K562 (cell line): ENCODE measurements at regions not wholly inside any gene's neighbourhood (a gene's known extent, or its start where the extent isn't known, plus 50 kb on each side); places are given as distances from the start of the nearest gene placed in this dataset.

Experiments
- ATAC-seq: fragments of 200-7000 bp; cut with Tn5 transposase; 3 replicates; pipeline ENCODE4 v1.9.1; 2020; ENCODE audit warnings: moderate library complexity
- BruUV-seq: library from RNA; stranded (reverse); fragments of 400-500 nt; replicated peaks from 2 replicates; lab custom pipeline; 2021; lab: Mats Ljungman, UMichigan
- CTCF ChIA-PET: fragments of 300-600 bp; formaldehyde crosslinking; extraction: SDS; loops from one replicate; lab custom pipeline; 2021; ENCODE audit warnings: low intra/inter-chr PET ratio; lab: Yijun Ruan, JAX
- POLR2A ChIA-PET: fragments of 300-600, 350-650 bp; sonication (Branson Sonifier 250); formaldehyde crosslinking; extraction: SDS; loops from one replicate; lab custom pipeline; 2021; ENCODE audit warnings: antibody characterized with exemption, inconsistent platforms; lab: Yijun Ruan, JAX
- DNase-seq, 4 experiments: peaks; one replicate each; pipeline versions ENCODE4 v3.0.0 to v3.0.0-alpha.2; 2011 to 2018; ENCODE audit warnings: low spot score in 3 of 4, mixed read lengths in 3 of 4; ENCODE audit errors: extremely low read depth in 1 of 4
- FAIRE-seq: peaks from 2 replicates; lab custom pipeline; 2011; peaks lifted over from hg19 to GRCh38; lab: Jason Lieb, UNC
- H2AFZ ChIP-seq: 2 replicates; pipeline ENCODE4 v1.6.0; 2011; ENCODE audit warnings: low read depth, low read length, control low read depth, inconsistent platforms
- H3K27ac ChIP-seq: fragments of 200-600 bp; 3 replicates; pipeline ENCODE4 v1.8.0; 2011; ENCODE audit warnings: low read depth, mild to moderate bottlenecking, control low read depth, inconsistent platforms, low read length, moderate library complexity, mixed read lengths; ENCODE audit errors: extremely low read depth
- H3K27me3 ChIP-seq, 2 experiments: fragments of 300-600 bp in 1 of 2; 2 replicates in 1 of 2; 3 replicates in 1 of 2; pipeline versions ENCODE4 v1.6.0 to v1.8.0; 2011; ENCODE audit warnings: inconsistent platforms in 2 of 2, low read length in 2 of 2, mild to moderate bottlenecking in 1 of 2, mixed read lengths in 1 of 2, moderate library complexity in 1 of 2; ENCODE audit not compliant: control insufficient read depth in 2 of 2, insufficient read depth in 2 of 2
- H3K36me3 ChIP-seq: fragments of 300-600 bp; 3 replicates; pipeline ENCODE4 v1.8.0; 2011; ENCODE audit warnings: mild to moderate bottlenecking, low read length, inconsistent platforms; ENCODE audit not compliant: control insufficient read depth, insufficient read depth
- H3K4me1 ChIP-seq, 2 experiments: fragments of 200-600 bp in 1 of 2; replicated peaks in 1 of 2; 2 replicates in 1 of 2; 3 replicates in 1 of 2; pipeline versions ENCODE4 v1.5.1 to v1.8.0; 2011; ENCODE audit warnings: inconsistent platforms in 2 of 2, low read length in 2 of 2, mild to moderate bottlenecking in 1 of 2, mixed read lengths in 1 of 2, moderate library complexity in 1 of 2; ENCODE audit not compliant: control insufficient read depth in 2 of 2, insufficient read depth in 2 of 2
- H3K4me2 ChIP-seq: 2 replicates; pipeline ENCODE4 v1.6.1; 2011; ENCODE audit warnings: low read length, control low read depth, inconsistent platforms, mixed read lengths; ENCODE audit not compliant: insufficient read depth
- H3K4me3 ChIP-seq: fragments of 200-600 bp; sonication (generic), shearing (Covaris generic); 2 replicates; pipeline ENCODE4 v1.5.1; 2016; ENCODE audit warnings: control low read depth, inconsistent platforms
- H3K79me2 ChIP-seq: fragments of 200-600 bp; 3 replicates; pipeline ENCODE4 v1.8.0; 2011; ENCODE audit warnings: low read length, inconsistent platforms; ENCODE audit not compliant: control insufficient read depth, insufficient read depth
- H3K9ac ChIP-seq, 2 experiments: 2 replicates each; pipeline versions ENCODE4 v1.6.0 to v1.6.1; 2011; ENCODE audit warnings: low read depth in 2 of 2, low read length in 2 of 2, control low read depth in 1 of 2, inconsistent platforms in 1 of 2, mild to moderate bottlenecking in 1 of 2, mixed read lengths in 1 of 2; ENCODE audit not compliant: insufficient read depth in 1 of 2
- H3K9me1 ChIP-seq: one replicate; pipeline ENCODE4 v1.6.0; 2011; ENCODE audit warnings: inconsistent platforms, mild to moderate bottlenecking, low read length, moderate library complexity; ENCODE audit not compliant: control insufficient read depth, insufficient read depth
- H3K9me3 ChIP-seq: replicated peaks from 2 replicates; pipeline ENCODE4 v1.5.1; 2011; ENCODE audit warnings: low read depth, low read length, inconsistent platforms; ENCODE audit not compliant: control insufficient read depth, insufficient read depth
- H4K20me1 ChIP-seq: replicated peaks from 2 replicates; pipeline ENCODE4 v1.6.1; 2011; ENCODE audit warnings: low read length, inconsistent platforms, mixed read lengths; ENCODE audit not compliant: control insufficient read depth, insufficient read depth
- FOXJ3 ChIP-seq: sonication (generic); formaldehyde crosslinking; IDR thresholded peaks from 2 replicates; pipeline ENCODE4 v1.4.0; 2020; ENCODE audit warnings: mild to moderate bottlenecking, missing genetic modification reagents
- JUN ChIP-seq, 2 experiments: sonication (generic) in 1 of 2; formaldehyde crosslinking in 1 of 2; IDR thresholded peaks; 2 replicates each; pipeline versions ENCODE4 v1.6.1 to v1.8.0; 2012 to 2022; ENCODE audit warnings: borderline replicate concordance in 2 of 2, mild to moderate bottlenecking in 2 of 2, improper control_type of control experiment in 1 of 2, low read depth in 1 of 2, low read length in 1 of 2, missing genetic modification reagents in 1 of 2
- MTF1 ChIP-seq: fragments of 250-450 bp; sonication (Bioruptor Pico); IDR thresholded peaks from 2 replicates; pipeline ENCODE4 v1.9.0; 2021; ENCODE audit warnings: moderate library complexity, mild to moderate bottlenecking, inconsistent platforms, borderline replicate concordance
- SAFB2 ChIP-seq: fragments of 200-400 bp; formaldehyde crosslinking; IDR thresholded peaks from 2 replicates; pipeline ENCODE4 v1.6.1; 2018; ENCODE audit warnings: borderline replicate concordance, low read length, low read depth, moderate library complexity; ENCODE audit not compliant: severe bottlenecking
- SIN3A ChIP-seq, 2 experiments: fragments of 150-350 bp in 1 of 2; IDR thresholded peaks; 2 replicates each; pipeline ENCODE4 v1.6.1; 2011 to 2016; ENCODE audit warnings: borderline replicate concordance in 2 of 2, low read depth in 2 of 2, low read length in 2 of 2, mild to moderate bottlenecking in 2 of 2, moderate library complexity in 2 of 2; ENCODE audit not compliant: control insufficient read depth in 1 of 2
- SMAD4 ChIP-seq: fragments of 250-450 bp; sonication (Bioruptor Pico); conservative IDR thresholded peaks from 2 replicates; pipeline ENCODE4 v1.8.0; 2021; ENCODE audit warnings: inconsistent platforms, mild to moderate bottlenecking, moderate library complexity
- TCF3 ChIP-seq: sonication (generic); formaldehyde crosslinking; IDR thresholded peaks from 2 replicates; pipeline ENCODE4 v1.4.0; 2020; ENCODE audit warnings: mild to moderate bottlenecking, missing genetic modification reagents
- ZNF24 ChIP-seq: fragments of 450-650 bp; IDR thresholded peaks from 2 replicates; pipeline ENCODE4 v1.6.1; 2016
- ZNF830 ChIP-seq: fragments of 250-450 bp; sonication (Bioruptor Pico); IDR thresholded peaks from 2 replicates; pipeline ENCODE4 v1.5.0; 2021; ENCODE audit warnings: mild to moderate bottlenecking
- WGBS: fragments of 100-300 bp; shearing (Covaris generic); methylation state at CpG from one replicate; pipeline ENCODE4 v1.1.6; 2016; ENCODE audit warnings: low coverage, mixed read lengths; ENCODE audit not compliant: insufficient coverage; ENCODE audit errors: missing lambda C conversion rate; 5-methylcytosine and 5-hydroxymethylcytosine counted together
- in situ Hi-C: fragments of 300-500 bp; cut with MboI; formaldehyde crosslinking; loops from 4 replicates; pipeline ENCODE4 v1.15.0; 2018; ENCODE audit warnings: inconsistent platforms, mixed read lengths
- intact Hi-C: fragments of 100-400 bp; cut with micrococcal nuclease; formaldehyde crosslinking; loops from 2 replicates; pipeline ENCODE4 v1.14.2; 2022
- TF ChIP-seq, protein P1 (sequence below): fragments of 450-650 bp; IDR thresholded peaks from 2 replicates; pipeline ENCODE4 v1.6.1; 2016
- TF ChIP-seq, protein P2 (sequence below): fragments of 250-450 bp; sonication (Bioruptor Pico); IDR thresholded peaks from 2 replicates; pipeline ENCODE4 v1.4.0; 2020; ENCODE audit warnings: mild to moderate bottlenecking, moderate library complexity, borderline replicate concordance
- TF ChIP-seq, protein P3 (sequence below): fragments of 250-450 bp; sonication (Bioruptor Pico); IDR thresholded peaks from 2 replicates; pipeline ENCODE4 v1.5.0; 2021

DNA sequence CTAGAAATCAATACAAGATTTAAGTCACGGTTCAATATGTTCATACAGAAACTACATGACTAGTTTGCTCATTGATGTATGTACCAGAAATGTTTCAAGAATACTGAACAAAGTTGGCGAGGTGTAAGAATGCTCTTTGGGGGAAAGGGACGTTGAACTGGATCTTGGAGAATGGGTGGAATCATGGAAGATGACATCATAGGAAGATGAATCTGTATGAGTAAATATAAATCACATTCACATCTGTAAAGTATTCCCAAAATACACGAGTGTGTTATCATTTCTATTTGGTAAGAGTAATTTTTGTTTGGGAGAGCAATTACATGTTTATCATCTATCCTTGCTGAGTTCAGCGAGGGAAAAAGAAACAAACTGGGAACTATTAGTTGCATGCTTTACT is 162.2 kb upstream of the TMTC1 start:
- 0% methylated on average over 5 of the region's 5 CpGs for WGBS
- no peak for FAIRE-seq
- intact Hi-C loops: no loop called here

More for the DNA sequence above, 162.2 kb upstream of the TMTC1 start:
- BruUV-seq: no TSS peak
- Histone ChIP-seq H3K9me3 (no peaks in the 10 kb centered on the region), H3K79me2 (no peaks in the 10 kb centered on the region), H3K27ac (no peak overlapping the region), H3K9ac (no peak overlapping the region), H2AFZ (no peak overlapping the region), H3K4me3 (no peak overlapping the region), H3K9me1 (no peaks in the 10 kb centered on the region), H3K27me3 (no peaks in the 10 kb centered on the region), H4K20me1 (no peaks in the 10 kb centered on the region), H3K4me2 (no peak overlapping the region), H3K4me1 (no peaks in the 10 kb centered on the region), H3K36me3 (no peaks in the 10 kb centered on the region)
- ATAC-seq (no peak), DNase-seq (no peak)
- ChIA-PET CTCF (no interaction called here), POLR2A (no interaction called here)
- in situ Hi-C loops: no loop called here
- no peak for TF ChIP-seq SAFB2
- no peak for TF ChIP-seq FOXJ3
- TF ChIP-seq, protein P1, sequence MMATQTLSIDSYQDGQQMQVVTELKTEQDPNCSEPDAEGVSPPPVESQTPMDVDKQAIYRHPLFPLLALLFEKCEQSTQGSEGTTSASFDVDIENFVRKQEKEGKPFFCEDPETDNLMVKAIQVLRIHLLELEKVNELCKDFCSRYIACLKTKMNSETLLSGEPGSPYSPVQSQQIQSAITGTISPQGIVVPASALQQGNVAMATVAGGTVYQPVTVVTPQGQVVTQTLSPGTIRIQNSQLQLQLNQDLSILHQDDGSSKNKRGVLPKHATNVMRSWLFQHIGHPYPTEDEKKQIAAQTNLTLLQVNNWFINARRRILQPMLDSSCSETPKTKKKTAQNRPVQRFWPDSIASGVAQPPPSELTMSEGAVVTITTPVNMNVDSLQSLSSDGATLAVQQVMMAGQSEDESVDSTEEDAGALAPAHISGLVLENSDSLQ: no peak
- TF ChIP-seq TCF3 (CRISPR knock-in tag): no peak
- no peak for TF ChIP-seq SIN3A (IDR thresholded peaks at IDR 0.05; ENCODE audit: borderline replicate concordance in 2 of 2, control insufficient read depth in 1 of 2, low read depth in 2 of 2, low read length in 2 of 2)
- TF ChIP-seq ZNF830 (CRISPR knock-in tag): no peak
- TF ChIP-seq SMAD4: no peak
- TF ChIP-seq, protein P2, sequence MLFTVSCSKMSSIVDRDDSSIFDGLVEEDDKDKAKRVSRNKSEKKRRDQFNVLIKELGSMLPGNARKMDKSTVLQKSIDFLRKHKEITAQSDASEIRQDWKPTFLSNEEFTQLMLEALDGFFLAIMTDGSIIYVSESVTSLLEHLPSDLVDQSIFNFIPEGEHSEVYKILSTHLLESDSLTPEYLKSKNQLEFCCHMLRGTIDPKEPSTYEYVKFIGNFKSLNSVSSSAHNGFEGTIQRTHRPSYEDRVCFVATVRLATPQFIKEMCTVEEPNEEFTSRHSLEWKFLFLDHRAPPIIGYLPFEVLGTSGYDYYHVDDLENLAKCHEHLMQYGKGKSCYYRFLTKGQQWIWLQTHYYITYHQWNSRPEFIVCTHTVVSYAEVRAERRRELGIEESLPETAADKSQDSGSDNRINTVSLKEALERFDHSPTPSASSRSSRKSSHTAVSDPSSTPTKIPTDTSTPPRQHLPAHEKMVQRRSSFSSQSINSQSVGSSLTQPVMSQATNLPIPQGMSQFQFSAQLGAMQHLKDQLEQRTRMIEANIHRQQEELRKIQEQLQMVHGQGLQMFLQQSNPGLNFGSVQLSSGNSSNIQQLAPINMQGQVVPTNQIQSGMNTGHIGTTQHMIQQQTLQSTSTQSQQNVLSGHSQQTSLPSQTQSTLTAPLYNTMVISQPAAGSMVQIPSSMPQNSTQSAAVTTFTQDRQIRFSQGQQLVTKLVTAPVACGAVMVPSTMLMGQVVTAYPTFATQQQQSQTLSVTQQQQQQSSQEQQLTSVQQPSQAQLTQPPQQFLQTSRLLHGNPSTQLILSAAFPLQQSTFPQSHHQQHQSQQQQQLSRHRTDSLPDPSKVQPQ (CRISPR knock-in tag): no peak
- TF ChIP-seq, protein P3, sequence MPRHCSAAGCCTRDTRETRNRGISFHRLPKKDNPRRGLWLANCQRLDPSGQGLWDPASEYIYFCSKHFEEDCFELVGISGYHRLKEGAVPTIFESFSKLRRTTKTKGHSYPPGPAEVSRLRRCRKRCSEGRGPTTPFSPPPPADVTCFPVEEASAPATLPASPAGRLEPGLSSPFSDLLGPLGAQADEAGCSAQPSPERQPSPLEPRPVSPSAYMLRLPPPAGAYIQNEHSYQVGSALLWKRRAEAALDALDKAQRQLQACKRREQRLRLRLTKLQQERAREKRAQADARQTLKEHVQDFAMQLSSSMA (CRISPR knock-in tag): no peak
- no peak for TF ChIP-seq ZNF24
- TF ChIP-seq MTF1 (CRISPR knock-in tag): no peak
- no peak for TF ChIP-seq JUN (IDR thresholded peaks at IDR 0.05; ENCODE audit: borderline replicate concordance, low read depth, low read length)
- no peak for TF ChIP-seq JUN (CRISPR knock-in tag; IDR thresholded peaks at IDR 0.05; ENCODE audit: borderline replicate concordance)
